MM.1S (cell line): ENCODE measurements at regions not wholly inside any gene's neighbourhood (a gene's known extent, or its start where the extent isn't known, plus 50 kb on each side); places are given as distances from the start of the nearest gene placed in this dataset.

Experiments used
- EZH2 ChIP-seq: fragments of 300-600 bp; sonication (generic); optimal IDR thresholded peaks from 2 replicates; pipeline ENCODE3; 2017; ENCODE audit warnings: low read depth, mild to moderate bottlenecking, antibody characterized with exemption, low read length, mixed read lengths
- EZH2phosphoT487 ChIP-seq: fragments of 300-600 bp; sonication (generic); IDR thresholded peaks from 2 replicates; pipeline ENCODE4 v1.6.1; 2018; ENCODE audit warnings: antibody characterized with exemption, low read length
- TF ChIP-seq, protein P1 (sequence below): fragments of 300-600 bp; sonication (generic); IDR thresholded peaks from 2 replicates; pipeline ENCODE4 v1.5.1; 2016; ENCODE audit warnings: antibody characterized with exemption, low read length, mixed read lengths

DNA sequence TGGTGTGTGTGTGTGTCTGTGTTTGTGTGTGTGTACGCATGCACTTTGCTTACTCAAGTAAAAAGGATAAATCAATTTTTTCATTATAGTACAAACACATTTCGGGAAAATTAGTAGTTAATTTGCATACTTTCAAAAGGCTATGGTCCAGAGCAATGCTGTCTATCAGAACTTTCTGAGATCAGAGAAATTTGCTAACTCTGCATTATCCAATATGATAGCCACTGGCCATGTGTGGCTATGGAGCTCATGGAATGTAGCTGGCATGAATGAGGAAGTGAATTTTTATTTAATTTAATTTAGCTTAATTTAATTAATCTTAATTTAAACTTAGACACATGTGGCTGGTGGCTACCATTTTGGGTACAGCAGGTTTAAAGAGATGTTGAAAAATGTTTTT lies 289.6 kb downstream of the MAT2B start:
- TF ChIP-seq, protein P1, sequence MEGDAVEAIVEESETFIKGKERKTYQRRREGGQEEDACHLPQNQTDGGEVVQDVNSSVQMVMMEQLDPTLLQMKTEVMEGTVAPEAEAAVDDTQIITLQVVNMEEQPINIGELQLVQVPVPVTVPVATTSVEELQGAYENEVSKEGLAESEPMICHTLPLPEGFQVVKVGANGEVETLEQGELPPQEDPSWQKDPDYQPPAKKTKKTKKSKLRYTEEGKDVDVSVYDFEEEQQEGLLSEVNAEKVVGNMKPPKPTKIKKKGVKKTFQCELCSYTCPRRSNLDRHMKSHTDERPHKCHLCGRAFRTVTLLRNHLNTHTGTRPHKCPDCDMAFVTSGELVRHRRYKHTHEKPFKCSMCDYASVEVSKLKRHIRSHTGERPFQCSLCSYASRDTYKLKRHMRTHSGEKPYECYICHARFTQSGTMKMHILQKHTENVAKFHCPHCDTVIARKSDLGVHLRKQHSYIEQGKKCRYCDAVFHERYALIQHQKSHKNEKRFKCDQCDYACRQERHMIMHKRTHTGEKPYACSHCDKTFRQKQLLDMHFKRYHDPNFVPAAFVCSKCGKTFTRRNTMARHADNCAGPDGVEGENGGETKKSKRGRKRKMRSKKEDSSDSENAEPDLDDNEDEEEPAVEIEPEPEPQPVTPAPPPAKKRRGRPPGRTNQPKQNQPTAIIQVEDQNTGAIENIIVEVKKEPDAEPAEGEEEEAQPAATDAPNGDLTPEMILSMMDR = no peak
- TF ChIP-seq EZH2 (no peak), EZH2phosphoT487 (no peak)
